ENCODE measurements at regions not wholly inside any gene's neighbourhood (a gene's known extent, or its start where the extent isn't known, plus 50 kb on each side); places are given as distances from the start of the nearest gene placed in this dataset.

DNA sequence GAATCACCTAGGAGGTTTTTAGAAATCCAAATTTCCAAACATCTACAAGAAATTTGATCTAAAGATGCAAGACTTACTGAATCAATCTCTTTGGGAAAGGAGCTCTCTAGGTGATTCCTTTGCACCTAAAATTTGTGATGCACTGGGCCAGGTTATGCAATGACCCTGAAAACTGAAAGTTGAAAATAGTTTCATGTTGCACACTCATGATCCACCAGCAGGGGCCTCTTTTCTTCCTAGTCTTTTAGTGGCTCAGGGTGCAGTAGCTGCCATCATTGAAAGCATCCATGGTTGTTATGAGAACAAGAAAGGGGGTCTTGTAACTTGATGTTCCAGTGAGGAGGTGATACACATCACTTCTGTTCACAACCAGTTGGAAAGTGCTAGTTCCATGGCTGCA lies 486.8 kb downstream of the PSAT1 start:
- Histone ChIP-seq H4K20me1 (replicated peaks in 1 of 2; ENCODE audit: control insufficient read depth in 1 of 2, insufficient read depth in 2 of 2, low read length in 2 of 2) (no peaks in the 10 kb centered on the region), H2BK120ac (replicated peaks; ENCODE audit: low read depth, low read length) (no peak overlapping the region), H4K91ac (replicated peaks; ENCODE audit: insufficient read length, low read length) (no peak overlapping the region), H3K27ac (ENCODE audit: low read depth, low read length) (no peak overlapping the region), H3K4ac (replicated peaks; ENCODE audit: insufficient read length, low read depth, low read length) (no peak overlapping the region), H3K23me2 (ENCODE audit: low read depth, low read length) (no peaks in the 10 kb centered on the region), H2BK15ac (ENCODE audit: low read length) (no peak overlapping the region), H3K9me3 (ENCODE audit: insufficient read depth in 2 of 2, low read depth in 1 of 2, low read length in 1 of 2) (no peaks in the 10 kb centered on the region), H2BK5ac (ENCODE audit: low read depth, low read length) (no peak overlapping the region), H2BK20ac (ENCODE audit: low read length) (no peak overlapping the region), H3K9ac (replicated peaks in 1 of 4; ENCODE audit: extremely low read depth in 1 of 4, low read depth in 3 of 4, low read length in 3 of 4) (no peak overlapping the region), H3K56ac (replicated peaks; ENCODE audit: insufficient read length, low read depth, low read length) (no peak overlapping the region), H2BK12ac (ENCODE audit: low read depth, low read length) (no peak overlapping the region), H4K8ac (ENCODE audit: extremely low read depth, insufficient read depth, low read length) (no peak overlapping the region), H3K36me3 (ENCODE audit: control insufficient read depth in 2 of 4, insufficient read depth in 4 of 4, low read length in 3 of 4) (no peaks in the 10 kb centered on the region), H3K23ac (ENCODE audit: insufficient read length) (no peak overlapping the region), H3K18ac (ENCODE audit: extremely low read depth, low read length) (no peak overlapping the region), H3K4me1 (replicated peaks in 1 of 4; ENCODE audit: control insufficient read depth in 3 of 4, insufficient read depth in 4 of 4, low read length in 3 of 4) (peaks cover 0 to 6% (median 0%) of the 10 kb centered on the region in 4 experiments; a peak in 1 of 7 replicates), H3K4me2 (ENCODE audit: insufficient read depth in 1 of 2, low read depth in 2 of 2, low read length in 2 of 2) (no peak overlapping the region), H3K27me3 (replicated peaks in 1 of 4; ENCODE audit: control insufficient read depth in 3 of 4, extremely low read depth in 1 of 4, insufficient read depth in 3 of 4, low read length in 3 of 4) (no peaks in the 10 kb centered on the region), H3K4me3 (ENCODE audit: extremely low read depth in 1 of 4, insufficient read depth in 2 of 4, low read depth in 3 of 4, low read length in 4 of 4) (no peak overlapping the region), H3K79me1 (ENCODE audit: low read depth, low read length) (no peaks in the 10 kb centered on the region), H3K79me2 (ENCODE audit: control insufficient read depth in 1 of 2, insufficient read depth in 2 of 2, low read length in 2 of 2) (no peaks in the 10 kb centered on the region), H3K14ac (ENCODE audit: insufficient read length) (no peak overlapping the region), H2AFZ (ENCODE audit: low read length) (no peak overlapping the region), H4K5ac (ENCODE audit: insufficient read length, low read depth, low read length) (no peak overlapping the region), H2AK5ac (ENCODE audit: low read depth, low read length) (no peak overlapping the region)
- POLR2A ChIA-PET (ENCODE audit: partially characterized antibody) = no interaction called here
- FAIRE-seq (no peak), DNase-seq (ENCODE audit: low read depth in 1 of 2, low spot score in 2 of 2) (no peak)
- CTCF ChIA-PET (ENCODE audit: partially characterized antibody) = interaction anchor here (0.6 to 4.1 kb wide), 11 partner anchors 10 to 325 kb away, joined by 3 to 27 read pairs (median 4); no protein-coding TSS in a partner anchor
- no peak for TF ChIP-seq EP300 (IDR thresholded peaks at IDR 0.05; ENCODE audit: borderline replicate concordance in 1 of 2, low read depth in 2 of 2, low read length in 2 of 2)
- TF ChIP-seq YY1 (IDR thresholded peaks at IDR 0.05; ENCODE audit: low read depth, low read length) = peak; percentile 27; the same call in 1 of the 2 replicates
- no peak for TF ChIP-seq GABPA (IDR thresholded peaks at IDR 0.05; ENCODE audit: borderline replicate concordance, insufficient read depth, low read length)
- no peak for TF ChIP-seq SP1 (IDR thresholded peaks at IDR 0.05; ENCODE audit: low read depth, low read length)
- no peak for TF ChIP-seq CREB1 (IDR thresholded peaks at IDR 0.05)
- no peak for TF ChIP-seq CBX5 (IDR thresholded peaks at IDR 0.05; ENCODE audit: low read depth, low read length)
- TF ChIP-seq BCL11A (IDR thresholded peaks at IDR 0.05; ENCODE audit: low read depth in 2 of 2, low read length in 2 of 2) = no peak
- TF ChIP-seq USF2 (IDR thresholded peaks at IDR 0.05; ENCODE audit: low read length) = no peak
- TF ChIP-seq KDM1A (IDR thresholded peaks at IDR 0.05; ENCODE audit: borderline replicate concordance, low read length) = no peak
- no peak for TF ChIP-seq SP2 (IDR thresholded peaks at IDR 0.05; ENCODE audit: low read length)
- peak; percentile 76 for TF ChIP-seq CEBPB (IDR thresholded peaks at IDR 0.05; ENCODE audit: low read depth, low read length)
- TF ChIP-seq NRF1 (IDR thresholded peaks at IDR 0.05; ENCODE audit: low read depth, low read length) = no peak
- no peak for TF ChIP-seq CBX8 (IDR thresholded peaks at IDR 0.05; ENCODE audit: borderline replicate concordance, low read depth, low read length)
